Hematopoietic multipotent progenitor cell treated with erythropoietin and hydrocortisone succinate and interleukin-3 and kit ligand, for 8 days (in vitro differentiated cells): ENCODE measurements at regions not wholly inside any gene's neighbourhood (a gene's known extent, or its start where the extent isn't known, plus 50 kb on each side); places are given as distances from the start of the nearest gene placed in this dataset.

Experiments
- DNase-seq: peaks from one replicate; pipeline ENCODE4 v3.0.0-alpha.2; 2015

GRCh38 chr2:57536535-57537231 lies 509.9 kb upstream of the VRK2 start:
- no peak for DNase-seq

DNA sequence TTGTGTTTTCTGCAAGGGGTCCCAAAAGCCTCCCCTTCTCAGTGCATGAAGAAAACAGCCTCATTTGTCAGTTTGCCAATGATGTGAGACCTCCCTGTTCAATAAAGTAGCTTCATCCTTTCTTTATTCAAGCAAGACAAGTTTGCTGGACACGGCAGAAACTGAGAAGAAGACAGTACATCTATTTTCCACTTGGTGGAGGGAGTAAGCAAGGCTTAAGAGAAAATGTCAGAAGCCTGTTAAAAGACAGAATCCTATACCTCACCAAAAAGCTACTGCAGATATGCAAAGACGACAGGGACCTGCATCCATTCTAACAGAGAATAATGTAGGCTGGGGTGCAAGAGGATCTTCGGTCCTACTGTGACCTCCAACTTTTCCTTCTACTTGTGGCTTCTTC lies 506.8 kb upstream of the VRK2 start:
- DNase-seq: no peak

DNA sequence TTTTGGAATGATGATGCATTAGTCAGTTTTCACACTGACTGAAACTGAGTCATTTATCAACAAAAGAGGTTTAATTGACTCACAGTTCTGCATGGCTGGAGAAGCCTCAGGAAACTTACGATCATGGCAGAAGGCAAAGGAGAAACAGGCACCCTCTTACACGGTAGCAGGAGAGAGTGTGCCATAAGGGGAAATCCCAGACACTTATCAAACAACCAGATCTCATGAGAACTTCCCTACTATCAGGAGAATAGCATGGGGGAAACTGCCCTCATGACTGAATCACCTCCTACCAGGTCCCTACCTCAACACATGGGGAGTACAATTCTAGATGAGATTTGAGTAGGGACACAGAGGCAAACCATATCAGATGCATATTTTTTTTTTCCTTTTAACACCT lies 504.5 kb upstream of the VRK2 start:
- no peak for DNase-seq

- no peak for DNase-seq
These were observed 503.4 kb upstream of the VRK2 start for GRCh38 chr2:57543211-57543610.

- DNase-seq: no peak
These were observed 502.0 kb upstream of the VRK2 start for GRCh38 chr2:57544624-57545023.

GRCh38 chr2:57546478-57546877 lies 500.1 kb upstream of the VRK2 start:
- no peak for DNase-seq

- DNase-seq: peak; percentile 23
These were observed 496.9 kb upstream of the VRK2 start for GRCh38 chr2:57549642-57550102.

GRCh38 chr2:57550912-57551311 lies 495.7 kb upstream of the VRK2 start:
- no peak for DNase-seq

DNA sequence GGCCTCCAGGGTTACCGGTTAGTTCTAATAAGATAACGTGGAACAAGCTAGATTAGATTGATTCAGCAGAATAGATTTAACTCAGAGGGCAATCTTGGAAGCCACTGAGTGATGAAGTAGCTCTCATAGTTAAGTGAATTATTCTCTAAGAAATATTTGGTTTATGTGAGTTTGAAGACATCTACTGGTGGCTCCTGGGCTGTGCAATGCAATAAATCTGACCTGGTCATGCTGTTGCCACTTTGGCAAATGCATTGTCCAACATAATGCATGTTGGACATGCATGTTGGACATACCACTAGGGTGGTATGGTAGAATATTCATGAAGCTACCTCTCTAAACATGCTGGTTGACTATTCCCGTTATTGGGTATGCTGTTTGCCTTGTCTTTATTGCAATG lies 493.7 kb upstream of the VRK2 start:
- DNase-seq: no peak

GRCh38 chr2:57554348-57554747 lies 492.3 kb upstream of the VRK2 start:
- DNase-seq: no peak

DNA sequence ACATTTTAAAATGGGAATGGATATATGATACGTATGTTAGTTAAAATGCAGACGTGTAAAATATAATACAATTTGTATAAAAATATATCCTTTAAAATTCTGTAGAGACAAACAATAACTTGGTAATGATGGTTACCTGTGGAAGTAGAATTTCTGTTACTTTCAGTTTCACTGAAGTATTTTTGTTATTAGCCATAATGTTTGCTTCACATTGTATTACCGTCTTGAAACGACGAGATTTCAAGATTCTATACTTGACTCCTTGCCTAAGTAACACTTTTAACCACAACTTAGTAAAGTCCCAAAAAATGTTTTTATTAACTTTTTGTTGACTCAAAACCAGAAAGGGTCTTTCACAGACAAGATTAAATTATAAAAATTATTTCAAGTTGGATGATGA lies 488.3 kb upstream of the VRK2 start:
- no peak for DNase-seq

GRCh38 chr2:57562495-57562894 lies 484.1 kb upstream of the VRK2 start:
- DNase-seq: no peak

- DNase-seq: no peak
These were observed 483.6 kb upstream of the VRK2 start for GRCh38 chr2:57563015-57563414.

- DNase-seq: no peak
These were observed 479.4 kb upstream of the VRK2 start for GRCh38 chr2:57567245-57567644.

DNA sequence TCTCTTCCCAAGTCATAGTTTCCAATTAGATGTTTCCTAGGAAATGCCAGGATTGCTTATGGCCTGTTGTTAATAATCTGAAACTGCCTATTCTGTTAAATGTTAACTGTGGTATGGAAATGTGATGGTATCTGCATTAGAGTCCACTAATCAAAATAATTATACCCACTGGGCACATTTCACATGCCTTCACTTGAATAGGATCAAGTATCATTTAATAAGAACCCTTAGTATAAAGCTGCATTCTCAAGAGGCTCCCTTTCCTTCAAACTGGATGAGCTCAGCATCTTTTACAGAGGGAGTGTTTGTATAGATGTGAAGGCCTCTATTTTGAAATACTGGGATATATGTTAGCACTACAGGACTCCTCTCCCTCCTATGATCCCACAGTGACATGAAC lies 477.2 kb upstream of the VRK2 start:
- no peak for DNase-seq

- DNase-seq: no peak
These were observed 475.6 kb upstream of the VRK2 start for GRCh38 chr2:57570961-57571360.

DNA sequence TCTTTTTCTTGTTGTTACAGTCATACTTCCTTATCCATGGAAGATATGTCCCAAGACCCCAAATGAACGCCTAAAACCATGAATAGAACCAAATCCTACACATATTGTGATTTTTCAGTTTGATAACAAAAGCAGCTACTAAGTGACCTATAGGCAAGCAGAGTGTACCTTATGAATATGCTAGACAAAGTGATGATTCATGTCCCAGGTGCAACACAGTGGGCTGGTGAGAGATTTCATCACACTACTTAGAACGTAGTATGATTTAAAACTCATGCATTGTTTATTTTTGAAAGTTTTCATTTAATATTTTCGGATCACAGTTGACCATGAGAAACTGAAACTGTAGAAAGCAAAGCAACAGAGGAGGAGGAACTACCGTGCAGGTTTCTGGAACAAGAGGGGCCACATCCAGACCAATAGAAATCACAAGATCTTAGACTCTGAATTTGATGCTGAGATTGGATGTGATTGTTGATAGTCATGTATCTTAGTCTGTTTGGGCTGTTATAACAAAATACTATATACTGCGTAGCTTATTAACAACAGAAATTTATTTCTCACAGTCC lies 470.8 kb upstream of the VRK2 start:
- DNase-seq: no peak

- DNase-seq: no peak
These were observed 469.6 kb upstream of the VRK2 start for GRCh38 chr2:57576983-57577382.

DNA sequence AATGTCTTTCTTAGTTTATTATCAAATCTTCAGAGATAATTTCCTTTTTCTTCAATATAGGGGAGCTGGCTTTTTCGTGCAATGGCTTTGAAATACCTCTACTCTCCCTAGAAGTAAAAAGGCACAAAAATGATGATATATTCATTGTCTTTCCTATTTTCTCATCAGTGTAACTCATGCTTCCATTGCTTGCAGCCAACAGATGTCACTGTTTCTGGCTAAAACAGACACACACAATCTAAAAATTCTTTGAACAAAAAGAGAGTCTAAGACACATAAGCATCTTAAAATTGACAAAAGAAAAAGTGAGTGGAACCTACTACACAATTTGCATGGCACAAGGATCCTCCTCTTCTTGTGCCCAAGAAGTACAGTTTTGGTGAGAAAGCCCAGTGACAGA lies 448.7 kb upstream of the VRK2 start:
- no peak for DNase-seq

GRCh38 chr2:57598551-57598950 lies 448.1 kb upstream of the VRK2 start:
- peak; percentile 13 for DNase-seq

DNA sequence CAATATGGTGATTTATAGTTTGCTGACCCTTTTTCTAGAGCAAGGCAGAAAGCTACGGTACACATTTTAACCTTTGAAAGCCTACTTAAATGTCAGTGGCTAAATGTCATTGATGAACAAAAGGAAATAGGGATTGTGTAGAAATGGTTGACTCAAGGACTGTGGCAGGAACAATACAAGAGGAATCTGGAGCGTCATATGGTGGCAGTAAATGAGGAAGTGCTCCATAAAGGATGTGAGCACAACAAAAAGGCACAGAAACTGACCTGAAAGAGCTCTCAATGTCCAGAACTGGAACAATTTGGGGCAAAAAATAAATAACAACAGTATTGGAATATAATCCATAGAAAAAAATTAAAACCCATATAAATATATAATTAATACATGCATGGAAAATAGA lies 443.9 kb upstream of the VRK2 start:
- DNase-seq: no peak

- no peak for DNase-seq
These were observed 431.6 kb upstream of the VRK2 start for GRCh38 chr2:57614988-57615387.

DNA sequence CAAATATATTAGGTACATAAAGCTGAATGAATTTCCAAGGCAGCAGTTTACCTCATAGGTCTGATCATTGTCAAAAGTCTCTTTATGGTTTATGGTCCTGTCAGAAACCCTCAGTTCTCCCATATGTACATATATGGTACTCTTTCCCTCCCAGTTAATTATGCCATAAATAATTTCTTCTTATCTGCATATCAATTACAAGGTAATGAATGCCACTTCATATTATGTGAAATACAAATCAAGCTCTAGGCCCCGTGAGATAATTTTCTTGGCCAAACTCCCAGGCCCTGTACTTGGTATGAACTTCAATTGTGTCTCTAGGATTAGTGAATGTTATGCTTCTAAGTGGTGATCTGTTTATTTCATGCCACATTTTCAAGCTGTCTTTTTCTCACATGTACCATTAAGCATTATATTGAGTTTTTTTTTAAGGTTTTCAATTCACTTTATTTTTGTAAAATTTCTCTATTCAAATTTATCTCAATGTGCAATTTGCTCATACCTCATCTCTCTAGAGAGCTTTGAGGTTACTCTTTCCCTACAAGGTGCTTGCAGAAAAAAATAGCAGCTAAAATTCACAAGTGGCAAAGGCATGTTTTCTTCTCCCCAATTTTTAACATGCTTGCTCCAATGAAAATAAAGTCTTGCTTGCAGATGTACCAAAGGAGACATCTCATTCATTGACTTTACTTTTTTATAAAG lies 430.6 kb upstream of the VRK2 start:
- DNase-seq: no peak

DNA sequence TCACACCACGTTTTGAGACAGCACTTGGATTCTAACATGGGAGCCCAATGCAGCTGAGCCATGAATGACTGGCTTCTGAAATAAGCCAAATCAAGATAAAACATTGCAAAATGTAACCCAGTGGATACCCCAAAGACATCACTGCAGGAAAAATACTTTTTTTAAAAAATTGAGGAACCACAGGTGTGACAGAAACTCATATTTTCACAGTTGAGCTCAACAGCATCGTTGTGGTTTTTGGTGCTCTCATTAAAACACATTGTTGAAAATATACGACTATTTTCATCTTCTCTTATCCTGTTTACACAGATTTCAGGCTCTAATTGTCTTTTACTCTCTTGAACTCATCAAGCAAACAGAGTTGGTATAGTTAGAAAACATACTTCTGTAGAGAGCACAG lies 429.3 kb upstream of the VRK2 start:
- no peak for DNase-seq
